ENCODE measurements at regions not wholly inside any gene's neighbourhood (a gene's known extent, or its start where the extent isn't known, plus 50 kb on each side); places are given as distances from the start of the nearest gene placed in this dataset.

GRCh38 chr2:16725549-16725948 is 59.9 kb upstream of the CYRIA start:
- Histone ChIP-seq H4K20me1 (ENCODE audit: insufficient read depth) (no peaks in the 10 kb centered on the region), H3K27ac (ENCODE audit: low read length) (no peak overlapping the region), H2AFZ (ENCODE audit: low read depth, low read length) (no peak overlapping the region), H3K79me2 (replicated peaks; ENCODE audit: insufficient read depth, low read length) (no peaks in the 10 kb centered on the region), H3K4me3 (ENCODE audit: low read length) (no peak overlapping the region), H3F3A (ENCODE audit: insufficient read depth, low read length, poor library complexity, severe bottlenecking) (no peaks in the 10 kb centered on the region), H3K27me3 (ENCODE audit: insufficient read depth, low read depth, low read length) (no peaks in the 10 kb centered on the region), H3K9me2 (ENCODE audit: insufficient read depth, low read length) (no peaks in the 10 kb centered on the region), H3K9me3 (ENCODE audit: low read length) (no peaks in the 10 kb centered on the region), H3K4me2 (ENCODE audit: low read length) (no peak overlapping the region), H3K9ac (ENCODE audit: low read length) (no peak overlapping the region), H3K36me3 (ENCODE audit: insufficient read depth, low read length) (no peaks in the 10 kb centered on the region)
- TF ChIP-seq CTCF (IDR thresholded peaks at IDR 0.05; ENCODE audit: poor library complexity, severe bottlenecking), result no peak
- no peak for TF ChIP-seq POLR2AphosphoS5 (IDR thresholded peaks at IDR 0.05)
- no peak for TF ChIP-seq RAD21 (conservative IDR thresholded peaks at IDR 0.05)
- no peak for TF ChIP-seq MXI1 (conservative IDR thresholded peaks at IDR 0.05; ENCODE audit: poor library complexity, severe bottlenecking)
- no peak for TF ChIP-seq EP300 (conservative IDR thresholded peaks at IDR 0.05; ENCODE audit: poor library complexity, severe bottlenecking)
- TF ChIP-seq SMC3 (conservative IDR thresholded peaks at IDR 0.05; ENCODE audit: poor library complexity), result no peak
- TF ChIP-seq, protein P1, sequence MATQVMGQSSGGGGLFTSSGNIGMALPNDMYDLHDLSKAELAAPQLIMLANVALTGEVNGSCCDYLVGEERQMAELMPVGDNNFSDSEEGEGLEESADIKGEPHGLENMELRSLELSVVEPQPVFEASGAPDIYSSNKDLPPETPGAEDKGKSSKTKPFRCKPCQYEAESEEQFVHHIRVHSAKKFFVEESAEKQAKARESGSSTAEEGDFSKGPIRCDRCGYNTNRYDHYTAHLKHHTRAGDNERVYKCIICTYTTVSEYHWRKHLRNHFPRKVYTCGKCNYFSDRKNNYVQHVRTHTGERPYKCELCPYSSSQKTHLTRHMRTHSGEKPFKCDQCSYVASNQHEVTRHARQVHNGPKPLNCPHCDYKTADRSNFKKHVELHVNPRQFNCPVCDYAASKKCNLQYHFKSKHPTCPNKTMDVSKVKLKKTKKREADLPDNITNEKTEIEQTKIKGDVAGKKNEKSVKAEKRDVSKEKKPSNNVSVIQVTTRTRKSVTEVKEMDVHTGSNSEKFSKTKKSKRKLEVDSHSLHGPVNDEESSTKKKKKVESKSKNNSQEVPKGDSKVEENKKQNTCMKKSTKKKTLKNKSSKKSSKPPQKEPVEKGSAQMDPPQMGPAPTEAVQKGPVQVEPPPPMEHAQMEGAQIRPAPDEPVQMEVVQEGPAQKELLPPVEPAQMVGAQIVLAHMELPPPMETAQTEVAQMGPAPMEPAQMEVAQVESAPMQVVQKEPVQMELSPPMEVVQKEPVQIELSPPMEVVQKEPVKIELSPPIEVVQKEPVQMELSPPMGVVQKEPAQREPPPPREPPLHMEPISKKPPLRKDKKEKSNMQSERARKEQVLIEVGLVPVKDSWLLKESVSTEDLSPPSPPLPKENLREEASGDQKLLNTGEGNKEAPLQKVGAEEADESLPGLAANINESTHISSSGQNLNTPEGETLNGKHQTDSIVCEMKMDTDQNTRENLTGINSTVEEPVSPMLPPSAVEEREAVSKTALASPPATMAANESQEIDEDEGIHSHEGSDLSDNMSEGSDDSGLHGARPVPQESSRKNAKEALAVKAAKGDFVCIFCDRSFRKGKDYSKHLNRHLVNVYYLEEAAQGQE (IDR thresholded peaks at IDR 0.05; ENCODE audit: borderline replicate concordance), result no peak
- no peak for TF ChIP-seq TAF1 (IDR thresholded peaks at IDR 0.05; ENCODE audit: low read depth)
- TF ChIP-seq EZH2 (IDR thresholded peaks at IDR 0.05; ENCODE audit: borderline replicate concordance, insufficient read depth, low read length, poor library complexity, severe bottlenecking), result no peak

GRCh38 chr2:16722677-16723076 is 57.0 kb upstream of the CYRIA start:
- no peak overlapping the region for H3K9ac ChIP-seq (ENCODE audit: low read length)
- H3K27me3 ChIP-seq (ENCODE audit: insufficient read depth, low read depth, low read length), result no peaks in the 10 kb centered on the region
- no peaks in the 10 kb centered on the region for H3K9me2 ChIP-seq (ENCODE audit: insufficient read depth, low read length)
- no peak overlapping the region for H3K4me3 ChIP-seq (ENCODE audit: low read length)
- no peaks in the 10 kb centered on the region for H3K79me2 ChIP-seq (replicated peaks; ENCODE audit: insufficient read depth, low read length)
- no peak overlapping the region for H2AFZ ChIP-seq (ENCODE audit: low read depth, low read length)
- no peaks in the 10 kb centered on the region for H3K9me3 ChIP-seq (ENCODE audit: low read length)
- H3F3A ChIP-seq (ENCODE audit: insufficient read depth, low read length, poor library complexity, severe bottlenecking), result no peaks in the 10 kb centered on the region
- TF ChIP-seq TAF1 (IDR thresholded peaks at IDR 0.05; ENCODE audit: low read depth), result no peak
- no peak for TF ChIP-seq SMC3 (conservative IDR thresholded peaks at IDR 0.05; ENCODE audit: poor library complexity)
- no peak for TF ChIP-seq RAD21 (conservative IDR thresholded peaks at IDR 0.05)
- no peak for TF ChIP-seq CTCF (IDR thresholded peaks at IDR 0.05; ENCODE audit: poor library complexity, severe bottlenecking)
- no peak for TF ChIP-seq EP300 (conservative IDR thresholded peaks at IDR 0.05; ENCODE audit: poor library complexity, severe bottlenecking)
- no peak for TF ChIP-seq MXI1 (conservative IDR thresholded peaks at IDR 0.05; ENCODE audit: poor library complexity, severe bottlenecking)
- TF ChIP-seq, protein P1 (IDR thresholded peaks at IDR 0.05; ENCODE audit: borderline replicate concordance), result no peak
- no peak for TF ChIP-seq EZH2 (IDR thresholded peaks at IDR 0.05; ENCODE audit: borderline replicate concordance, insufficient read depth, low read length, poor library complexity, severe bottlenecking)
- no peak for TF ChIP-seq POLR2AphosphoS5 (IDR thresholded peaks at IDR 0.05)
- H3K4me2 ChIP-seq (ENCODE audit: low read length), result no peak overlapping the region
- no peaks in the 10 kb centered on the region for H3K36me3 ChIP-seq (ENCODE audit: insufficient read depth, low read length)
- H4K20me1 ChIP-seq (ENCODE audit: insufficient read depth), result no peaks in the 10 kb centered on the region
- no peak overlapping the region for H3K27ac ChIP-seq (ENCODE audit: low read length)

Measured in neural cell (in vitro differentiated cells).